GM23338 (cell line): ENCODE measurements at regions not wholly inside any gene's neighbourhood (a gene's known extent, or its start where the extent isn't known, plus 50 kb on each side); places are given as distances from the start of the nearest gene placed in this dataset.

Experiments used
- ATAC-seq: fragments of 200-7000 bp; cut with Tn5 transposase; 3 replicates; pipeline ENCODE4 v1.9.1; 2020
- DNase-seq: peaks from one replicate; pipeline ENCODE4 v3.0.0-alpha.2; 2015; ENCODE audit warnings: low spot score
- H2AFZ ChIP-seq: fragments of 200-600 bp; sonication (generic); 2 replicates; pipeline ENCODE4 v1.8.0; 2016; ENCODE audit warnings: antibody characterized with exemption, mild to moderate bottlenecking, moderate library complexity
- H3F3A ChIP-seq: fragments of 200-600 bp; sonication (generic); replicated peaks from 2 replicates; pipeline ENCODE4 v1.8.0; 2017; ENCODE audit warnings: antibody characterized with exemption, mixed run types, low read depth
- H3K27ac ChIP-seq: fragments of 200-600 bp; sonication (generic); 2 replicates; pipeline ENCODE4 v1.6.1; 2016; ENCODE audit warnings: low read depth
- H3K27me3 ChIP-seq: fragments of 200-600 bp; sonication (generic); 2 replicates; pipeline ENCODE4 v1.8.0; 2016; ENCODE audit warnings: mild to moderate bottlenecking, mixed run types, moderate library complexity; ENCODE audit not compliant: insufficient read depth
- H3K36me3 ChIP-seq: fragments of 200-600 bp; sonication (generic); 2 replicates; pipeline ENCODE4 v1.8.0; 2016; ENCODE audit warnings: mild to moderate bottlenecking; ENCODE audit not compliant: insufficient read depth
- H3K4me1 ChIP-seq: fragments of 200-600 bp; sonication (generic); 2 replicates; pipeline ENCODE4 v1.8.0; 2016; ENCODE audit warnings: mild to moderate bottlenecking, moderate library complexity; ENCODE audit not compliant: insufficient read depth
- H3K4me2 ChIP-seq: fragments of 200-600 bp; sonication (generic); 2 replicates; pipeline ENCODE4 v1.7.1; 2017; ENCODE audit warnings: mixed run types
- H3K4me3 ChIP-seq: fragments of 200-600 bp; sonication (generic); 2 replicates; pipeline ENCODE4 v1.6.1; 2016; ENCODE audit warnings: mixed run types
- H3K79me2 ChIP-seq: fragments of 200-600 bp; sonication (generic); replicated peaks from 2 replicates; pipeline ENCODE4 v1.8.0; 2017; ENCODE audit warnings: mild to moderate bottlenecking; ENCODE audit not compliant: insufficient read depth
- H3K9me2 ChIP-seq: fragments of 200-600 bp; sonication (generic); 2 replicates; pipeline ENCODE4 v1.8.0; 2017; ENCODE audit not compliant: insufficient read depth
- H4K20me1 ChIP-seq: fragments of 200-600 bp; sonication (generic); replicated peaks from 2 replicates; pipeline ENCODE4 v1.8.0; 2017; ENCODE audit warnings: mild to moderate bottlenecking; ENCODE audit not compliant: insufficient read depth
- H3K27ac Mint-ChIP-seq: 2 replicates; pipeline ENCODE4 v1.8.0; 2020; ENCODE audit warnings: inconsistent platforms, mild to moderate bottlenecking, moderate library complexity, mixed read lengths
- H3K27me3 Mint-ChIP-seq: 3 replicates; pipeline ENCODE4 v1.8.0; 2022; ENCODE audit warnings: low read depth, mild to moderate bottlenecking, moderate library complexity, mixed read lengths, inconsistent platforms; ENCODE audit not compliant: insufficient read depth, poor library complexity
- H3K36me3 Mint-ChIP-seq: 3 replicates; pipeline ENCODE4 v1.8.0; 2021; ENCODE audit warnings: low read depth, mild to moderate bottlenecking, inconsistent platforms, moderate library complexity, mixed read lengths
- H3K4me1 Mint-ChIP-seq: 3 replicates; pipeline ENCODE4 v1.8.0; 2020; ENCODE audit warnings: mild to moderate bottlenecking, inconsistent platforms, mixed read lengths
- H3K4me3 Mint-ChIP-seq: 3 replicates; pipeline ENCODE4 v1.8.0; 2021; ENCODE audit warnings: moderate library complexity, mild to moderate bottlenecking, inconsistent platforms, mixed read lengths
- H3K9me3 Mint-ChIP-seq: 3 replicates; pipeline ENCODE4 v1.8.0; 2020; ENCODE audit warnings: moderate library complexity, mild to moderate bottlenecking, inconsistent platforms, mixed read lengths
- CREB1 ChIP-seq: fragments of 250-450 bp; sonication (Bioruptor Pico); IDR thresholded peaks from 2 replicates; pipeline ENCODE4 v1.5.0; 2020; ENCODE audit warnings: low read depth, mild to moderate bottlenecking, moderate library complexity
- CTCF ChIP-seq, 2 experiments: fragments of 200-600 bp in 1 of 2; sonication (generic) in 1 of 2; conservative IDR thresholded peaks; 2 replicates each; pipeline versions ENCODE4 v1.5.1 to v1.6.1; 2016 to 2017; ENCODE audit warnings: antibody characterized with exemption in 2 of 2, low read depth in 2 of 2, mild to moderate bottlenecking in 2 of 2, moderate library complexity in 1 of 2
- ETS1 ChIP-seq: IDR thresholded peaks from 2 replicates; pipeline ENCODE4 v1.6.1; 2016; ENCODE audit warnings: antibody characterized with exemption
- EZH2 ChIP-seq: fragments of 200-600 bp; sonication (generic); IDR thresholded peaks from one replicate; pipeline ENCODE4 v1.8.0; 2017; ENCODE audit warnings: antibody characterized with exemption, mild to moderate bottlenecking, low read depth; ENCODE audit not compliant: unreplicated experiment
- EZH2phosphoT487 ChIP-seq: fragments of 200-600 bp; sonication (generic); IDR thresholded peaks from one replicate; pipeline ENCODE4 v1.8.1; 2018; ENCODE audit warnings: antibody characterized with exemption; ENCODE audit not compliant: unreplicated experiment
- JUNB ChIP-seq: IDR thresholded peaks from one replicate; pipeline ENCODE4 v1.6.1; 2016; ENCODE audit warnings: antibody characterized with exemption; ENCODE audit not compliant: unreplicated experiment
- NANOG ChIP-seq: IDR thresholded peaks from 2 replicates; pipeline ENCODE4 v1.6.1; 2016; ENCODE audit warnings: antibody characterized with exemption, borderline replicate concordance
- REST ChIP-seq: IDR thresholded peaks from one replicate; pipeline ENCODE4 v1.6.1; 2018; ENCODE audit warnings: antibody characterized with exemption; ENCODE audit not compliant: unreplicated experiment
- STAT1 ChIP-seq: IDR thresholded peaks from one replicate; pipeline ENCODE4 v1.6.1; 2016; ENCODE audit warnings: antibody characterized with exemption; ENCODE audit not compliant: unreplicated experiment
- ZNF114 ChIP-seq: fragments of 250-450 bp; sonication (Bioruptor Pico); IDR thresholded peaks from 2 replicates; pipeline ENCODE4 v1.5.0; 2020; ENCODE audit warnings: mild to moderate bottlenecking, moderate library complexity

- Histone ChIP-seq H3K9me2 (no peaks in the 10 kb centered on the region), H3K27me3 (no peaks in the 10 kb centered on the region), H2AFZ (peak overlapping the region; percentile 49; the same call in 1 of the 2 replicates), H3F3A (no peaks in the 10 kb centered on the region), H3K36me3 (no peaks in the 10 kb centered on the region), H3K79me2 (no peaks in the 10 kb centered on the region), H3K4me1 (peaks cover 6% of the 10 kb centered on the region), H3K4me2 (no peak overlapping the region), H3K27ac (no peak overlapping the region), H3K4me3 (no peak overlapping the region), H4K20me1 (no peaks in the 10 kb centered on the region)
- Mint-ChIP-seq H3K9me3 (no peaks in the 10 kb centered on the region), H3K27ac (peak overlapping the region; percentile 60), H3K4me3 (no peak overlapping the region), H3K4me1 (peaks cover 9% of the 10 kb centered on the region; the same call in 2 of the 3 replicates), H3K27me3 (no peaks in the 10 kb centered on the region), H3K36me3 (no peaks in the 10 kb centered on the region)
- DNase-seq (no peak), ATAC-seq (no peak)
- no peak for TF ChIP-seq CTCF (conservative IDR thresholded peaks at IDR 0.05; ENCODE audit: low read depth in 2 of 2)
- no peak for TF ChIP-seq REST
- no peak for TF ChIP-seq STAT1
- TF ChIP-seq JUNB: no peak
Measured at GRCh38 chr2:180279581-180279980, 272.5 kb upstream of the CWC22 start.

- Mint-ChIP-seq H3K4me3 (no peak overlapping the region), H3K27me3 (no peaks in the 10 kb centered on the region), H3K9me3 (peaks cover 13% of the 10 kb centered on the region), H3K36me3 (peaks cover 3% of the 10 kb centered on the region; the same call in 1 of the 3 replicates), H3K4me1 (peaks cover 9% of the 10 kb centered on the region; the same call in 2 of the 3 replicates), H3K27ac (no peak overlapping the region)
- H3K27ac ChIP-seq: no peak overlapping the region
- H4K20me1 ChIP-seq: no peaks in the 10 kb centered on the region
- ATAC-seq: no peak
- H2AFZ ChIP-seq: no peak overlapping the region
- DNase-seq: no peak
- no peaks in the 10 kb centered on the region for H3K9me2 ChIP-seq
- H3F3A ChIP-seq: no peaks in the 10 kb centered on the region
- no peak overlapping the region for H3K4me3 ChIP-seq
- H3K27me3 ChIP-seq: no peaks in the 10 kb centered on the region
- no peaks in the 10 kb centered on the region for H3K79me2 ChIP-seq
- H3K4me1 ChIP-seq: peaks cover 6% of the 10 kb centered on the region
- H3K36me3 ChIP-seq: no peaks in the 10 kb centered on the region
- H3K4me2 ChIP-seq: no peak overlapping the region
- no peak for TF ChIP-seq EZH2phosphoT487
- TF ChIP-seq NANOG: no peak
- no peak for TF ChIP-seq ETS1
- no peak for TF ChIP-seq REST
- TF ChIP-seq ZNF114: no peak
- no peak for TF ChIP-seq CREB1 (CRISPR knock-in tag)
- TF ChIP-seq EZH2: no peak
- TF ChIP-seq JUNB: no peak
Measured at GRCh38 chr2:180276733-180277132, 269.6 kb upstream of the CWC22 start.
